ENCODE measurements at regions not wholly inside any gene's neighbourhood (a gene's known extent, or its start where the extent isn't known, plus 50 kb on each side); places are given as distances from the start of the nearest gene placed in this dataset.

GRCh38 chr11:70861559-70861958 lies 390.8 kb downstream of the SHANK2 start:
- DNase-seq = no peak

DNA sequence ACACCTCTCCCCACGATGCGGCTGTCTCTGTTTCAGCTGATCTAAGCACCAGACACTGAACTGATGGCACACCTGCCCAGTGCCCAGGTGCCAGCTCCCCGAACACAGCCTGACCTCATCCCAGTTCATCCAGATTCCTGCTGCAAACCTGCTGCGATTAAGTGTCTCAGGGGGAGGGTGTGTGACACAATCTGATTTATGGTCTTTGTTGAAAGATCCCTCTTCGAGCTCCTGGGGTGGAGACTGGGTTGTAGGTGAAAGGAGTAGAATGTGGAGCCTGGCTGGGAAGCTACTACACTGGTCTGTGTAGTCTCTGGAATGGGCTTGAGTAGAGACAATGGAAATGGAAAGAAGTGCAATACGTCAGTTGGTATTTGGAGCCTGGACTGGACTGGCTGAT lies 390.3 kb downstream of the SHANK2 start:
- no peak for DNase-seq

DNA sequence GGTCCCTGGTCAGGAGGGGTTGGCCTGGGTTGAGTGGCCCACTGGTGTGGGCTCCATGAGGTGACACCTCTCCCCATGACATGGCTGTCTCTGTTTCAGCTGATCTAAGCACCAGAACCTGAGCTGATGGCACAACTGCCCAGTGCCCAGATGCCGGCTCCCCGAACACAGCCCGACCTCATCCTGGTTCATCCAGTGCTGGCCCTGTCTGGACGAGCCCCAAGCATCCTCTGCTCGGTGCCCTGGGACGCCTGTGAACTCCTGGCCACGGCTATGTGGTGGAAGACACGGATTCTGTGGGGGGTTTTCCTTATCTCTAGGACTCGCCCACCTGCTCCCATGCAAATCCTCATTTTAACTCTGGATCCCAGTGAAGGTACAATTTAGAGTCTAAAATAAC lies 389.2 kb downstream of the SHANK2 start:
- DNase-seq = no peak

GRCh38 chr11:70863993-70864392 lies 388.4 kb downstream of the SHANK2 start:
- no peak for DNase-seq

DNA sequence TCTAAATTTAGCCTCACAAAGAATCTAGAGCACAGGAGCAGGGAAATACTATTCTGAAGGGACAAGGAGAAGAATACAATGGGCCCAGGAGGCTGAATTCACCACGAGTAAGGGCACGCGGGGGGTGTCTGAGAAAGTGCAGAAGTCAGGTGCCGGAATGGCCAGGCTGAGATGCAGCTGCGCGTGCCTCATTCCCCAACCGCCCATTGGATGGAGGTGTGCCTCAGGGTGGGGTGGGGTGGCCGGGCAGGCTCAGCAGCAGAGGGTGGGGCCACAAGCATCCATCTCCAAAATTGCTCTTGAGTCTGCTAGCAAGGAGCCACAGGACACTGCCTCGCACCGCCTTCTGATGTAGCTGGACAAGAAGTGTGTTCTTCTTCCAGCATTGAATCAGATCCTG lies 387.0 kb downstream of the SHANK2 start:
- no peak for DNase-seq

DNA sequence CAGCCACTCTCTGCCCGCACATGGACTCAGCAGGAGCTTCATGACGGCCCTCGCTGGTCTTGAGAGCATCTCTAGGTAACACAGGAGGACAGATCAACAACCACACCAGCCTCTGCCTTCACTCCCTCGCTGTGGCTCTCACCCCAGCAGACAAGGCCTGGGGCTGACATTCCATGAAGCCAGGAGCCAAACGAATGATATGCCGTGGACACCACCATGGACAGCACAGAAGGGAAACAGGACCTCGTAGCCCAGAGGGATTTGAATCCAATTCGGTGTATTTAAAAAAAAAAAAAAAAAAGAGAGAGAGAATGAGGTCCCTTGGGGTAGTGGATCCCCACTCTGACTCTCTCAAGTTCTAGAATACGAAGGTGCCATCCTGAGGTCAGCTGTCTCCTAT lies 385.5 kb downstream of the SHANK2 start:
- DNase-seq = no peak

DNA sequence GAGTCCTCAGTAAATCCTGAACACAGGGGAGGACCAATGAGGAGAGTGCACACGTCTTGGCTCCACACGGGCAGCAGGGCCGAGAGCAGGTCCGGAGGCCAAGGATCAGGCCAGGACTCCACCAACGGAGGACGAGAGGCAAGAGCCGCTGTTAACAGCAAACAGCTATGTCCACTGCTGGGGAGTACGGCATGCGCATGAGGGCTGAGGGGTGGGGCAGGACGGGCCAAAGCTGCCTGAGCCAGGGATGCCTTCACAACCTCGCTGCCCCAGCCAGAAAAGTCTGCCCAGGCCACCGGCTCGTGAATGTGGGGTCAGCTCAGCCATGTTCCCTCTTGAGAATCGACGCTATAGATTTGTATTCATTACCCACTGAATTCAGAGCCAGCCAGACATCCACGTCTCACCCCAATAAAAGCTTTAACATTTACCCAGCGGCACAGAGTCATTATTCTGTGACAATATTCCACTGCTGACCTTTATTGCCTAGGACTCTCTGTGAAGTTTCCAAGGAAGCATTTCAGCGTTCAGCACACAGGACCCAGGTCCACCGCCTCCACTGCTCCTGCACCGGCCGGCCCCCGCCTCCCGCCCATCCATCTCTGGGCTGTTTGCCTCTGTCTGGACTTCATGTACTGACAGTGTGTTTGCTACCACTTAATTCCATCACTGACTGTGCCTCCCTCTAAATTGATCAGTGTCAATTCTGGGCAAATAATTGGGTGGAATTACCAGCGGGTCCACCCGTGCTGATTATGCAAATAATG lies 384.9 kb downstream of the SHANK2 start:
- DNase-seq = no peak

DNA sequence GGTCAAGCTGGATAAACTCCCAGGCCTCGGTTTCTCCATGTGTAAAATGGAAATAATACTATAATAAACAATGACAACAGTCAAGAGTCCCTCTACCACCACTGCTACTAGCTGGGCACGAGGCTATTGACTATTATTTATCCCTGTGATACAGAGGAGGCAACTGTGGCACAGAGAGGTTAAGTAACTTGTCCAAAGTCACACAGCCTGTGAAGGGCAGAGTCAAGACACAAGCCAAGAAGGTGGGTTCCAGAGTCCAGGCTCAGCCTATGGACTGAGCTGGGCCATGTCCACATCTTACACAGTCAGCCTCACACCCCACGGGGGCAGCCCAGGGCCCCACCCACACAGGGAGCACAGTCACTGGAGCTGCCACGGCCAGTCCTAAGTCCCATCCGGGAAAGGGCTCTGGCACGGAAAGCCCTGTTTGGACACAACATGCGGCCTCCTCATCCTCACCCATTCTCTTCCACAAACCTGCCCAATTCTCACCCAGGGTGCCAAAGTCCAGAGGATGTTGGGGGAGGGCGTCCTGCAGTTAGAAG lies 384.0 kb downstream of the SHANK2 start:
- no peak for DNase-seq

GRCh38 chr11:70869054-70869453 lies 383.3 kb downstream of the SHANK2 start:
- no peak for DNase-seq

- no peak for DNase-seq
Measured at GRCh38 chr11:70871881-70872280, 380.5 kb downstream of the SHANK2 start.

- DNase-seq = no peak
Measured at GRCh38 chr11:70872299-70872698, 380.1 kb downstream of the SHANK2 start.

GRCh38 chr11:70872955-70873735 lies 379.2 kb downstream of the SHANK2 start:
- no peak for DNase-seq

- no peak for DNase-seq
Measured at GRCh38 chr11:70873736-70874412, 378.5 kb downstream of the SHANK2 start.

- no peak for DNase-seq
Measured at GRCh38 chr11:70876685-70877084, 375.7 kb downstream of the SHANK2 start.

DNA sequence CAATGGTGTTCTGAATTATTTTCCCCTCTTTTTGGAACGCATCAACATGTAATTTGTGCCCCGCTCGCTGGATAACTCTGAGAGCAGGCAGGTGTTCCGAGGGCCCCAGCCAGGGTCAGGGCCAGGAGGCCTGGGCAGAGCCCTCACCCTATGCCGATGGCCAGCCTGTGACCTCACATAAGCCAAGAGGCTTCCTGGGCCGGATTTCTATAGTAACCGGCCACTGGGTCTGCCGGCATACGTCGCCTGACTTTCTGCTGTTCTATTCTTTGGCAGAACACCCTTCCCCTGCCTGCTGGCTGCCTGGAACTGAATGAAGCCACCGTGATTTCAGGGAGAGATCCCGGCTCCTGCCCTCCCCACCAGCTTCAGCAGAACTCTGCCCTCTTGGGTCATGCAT lies 375.2 kb downstream of the SHANK2 start:
- no peak for DNase-seq

DNA sequence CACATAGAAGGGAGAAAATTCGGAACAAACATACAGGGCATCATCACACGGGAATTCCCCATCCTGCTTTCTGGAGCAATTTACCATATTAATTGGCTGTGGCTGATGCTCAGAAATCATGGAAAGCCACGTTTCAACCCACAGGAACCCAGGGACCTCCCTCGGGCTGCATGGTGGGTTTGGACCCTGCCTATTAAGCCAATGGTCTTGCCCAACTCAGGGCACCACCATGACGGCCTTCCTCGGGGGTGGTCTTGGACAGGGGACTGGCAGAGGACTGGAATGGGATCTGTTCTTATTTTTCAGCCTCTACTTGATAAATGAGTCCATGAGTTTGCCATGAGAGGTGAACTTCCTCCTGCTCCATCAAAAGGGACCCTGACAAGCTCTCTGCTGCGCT lies 374.0 kb downstream of the SHANK2 start:
- DNase-seq = no peak

DNA sequence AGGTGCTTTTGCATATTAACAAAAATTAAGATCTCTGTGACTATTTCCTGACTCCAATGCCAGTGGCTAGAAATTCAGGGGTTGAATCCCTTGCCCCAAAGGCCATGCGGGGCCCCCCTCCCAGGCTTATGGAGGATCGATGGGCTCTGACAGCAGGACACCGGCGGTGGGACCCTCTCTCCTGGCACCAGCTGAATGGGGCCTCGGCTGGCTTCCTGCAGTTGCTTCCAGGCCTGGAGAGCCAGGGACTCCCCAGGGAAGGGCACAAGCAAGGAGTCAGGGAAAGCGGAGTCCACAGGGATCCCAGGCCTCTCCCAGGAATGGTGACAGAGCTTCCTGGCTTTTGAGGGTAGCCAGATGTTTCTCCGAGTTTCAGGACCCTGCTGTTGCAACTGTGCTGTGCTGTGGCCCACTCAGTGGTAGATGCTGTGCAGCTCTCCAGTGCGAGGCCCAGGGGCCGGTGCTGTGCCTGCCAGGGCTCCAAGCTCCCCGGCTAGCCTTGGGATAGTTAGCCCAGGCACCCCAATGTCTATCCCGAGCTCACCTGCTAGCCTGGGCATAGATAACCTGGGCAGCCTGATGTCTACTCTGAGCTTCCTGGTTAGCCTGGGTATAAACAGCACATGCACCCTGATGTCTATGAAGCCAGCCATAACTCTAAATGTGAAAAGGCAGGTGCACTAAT lies 372.6 kb downstream of the SHANK2 start:
- DNase-seq = no peak

DNA sequence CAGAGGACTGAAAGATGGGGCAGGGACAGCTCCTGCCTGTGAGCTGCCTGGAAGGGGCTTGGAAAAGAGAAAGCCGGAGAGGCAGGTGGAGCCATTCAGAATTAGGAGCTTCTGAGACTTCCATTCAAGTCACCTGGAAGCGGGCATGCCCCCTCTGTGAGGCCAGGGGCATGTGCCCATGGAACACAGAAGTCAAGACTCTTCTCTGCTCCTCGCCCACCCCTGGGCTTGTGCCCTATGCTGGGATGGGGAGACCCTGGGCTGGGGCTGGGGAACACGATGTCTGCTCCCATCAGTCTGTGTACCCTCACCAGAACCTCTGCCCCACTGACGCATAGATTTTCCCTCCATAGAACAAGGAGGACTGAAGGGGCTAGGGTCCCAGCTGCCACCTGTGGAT lies 372.0 kb downstream of the SHANK2 start:
- no peak for DNase-seq

- no peak for DNase-seq
Measured at GRCh38 chr11:70881948-70882715, 370.2 kb downstream of the SHANK2 start.

- DNase-seq = no peak
Measured at GRCh38 chr11:70882716-70883085, 369.7 kb downstream of the SHANK2 start.

DNA sequence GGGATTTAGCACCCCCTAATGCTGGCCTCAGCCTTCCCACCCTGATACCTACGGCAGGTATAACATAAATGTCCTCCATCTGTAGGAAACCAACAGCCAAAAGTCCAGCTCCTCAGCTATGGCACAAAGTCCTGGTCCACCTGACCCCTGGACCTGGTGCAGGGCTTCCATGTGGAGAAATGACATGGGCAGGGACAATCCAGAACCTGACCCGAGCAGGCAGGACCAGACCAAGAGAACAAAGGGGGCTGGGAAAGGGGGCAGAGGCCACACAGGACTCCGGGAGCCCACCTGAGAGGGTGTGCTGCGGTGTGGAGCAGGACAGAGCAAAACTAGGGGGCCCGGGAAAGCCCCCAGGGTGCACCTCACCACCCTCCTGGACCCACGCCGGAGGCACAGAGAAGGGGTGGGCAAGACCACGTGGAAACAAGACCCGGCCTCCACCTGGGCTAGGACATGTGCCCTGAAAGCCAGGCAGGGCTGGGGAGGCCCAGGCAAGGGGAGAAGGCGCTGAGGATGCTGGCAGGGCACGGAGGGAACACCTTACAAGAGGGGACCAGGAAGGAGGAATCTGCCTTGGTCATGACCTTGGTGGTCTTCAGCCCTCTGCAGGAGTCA lies 368.9 kb downstream of the SHANK2 start:
- DNase-seq = no peak

All from effector CD8-positive, alpha-beta T cell (primary cell).